ENCODE measurements at regions not wholly inside any gene's neighbourhood (a gene's known extent, or its start where the extent isn't known, plus 50 kb on each side); places are given as distances from the start of the nearest gene placed in this dataset.

GRCh38 chr12:13313886-13314285 lies 117.4 kb downstream of the EMP1 start:
- Histone ChIP-seq H3K4me1 (ENCODE audit: control insufficient read depth in 1 of 2, insufficient read depth in 1 of 2, low read depth in 1 of 2, low read length in 1 of 2) (peaks cover 28 to 56% of the 10 kb centered on the region in 2 experiments), H3K27ac (no peak overlapping the region), H3K27me3 (no peaks in the 10 kb centered on the region), H3K9me3 (no peaks in the 10 kb centered on the region), H3K4me3 (ENCODE audit: low read depth in 1 of 2, low read length in 1 of 2) (no peak overlapping the region), H3K36me3 (no peaks in the 10 kb centered on the region)
- TF ChIP-seq CTCF (IDR thresholded peaks at IDR 0.05) = no peak

GRCh38 chr12:13311551-13311950 lies 115.0 kb downstream of the EMP1 start:
- no peak overlapping the region for H3K4me3 ChIP-seq (ENCODE audit: low read depth in 1 of 2, low read length in 1 of 2)
- H3K27ac ChIP-seq = no peak overlapping the region
- no peaks in the 10 kb centered on the region for H3K27me3 ChIP-seq
- no peaks in the 10 kb centered on the region for H3K36me3 ChIP-seq
- no peak for TF ChIP-seq CTCF (IDR thresholded peaks at IDR 0.05)
- no peaks in the 10 kb centered on the region for H3K9me3 ChIP-seq
- H3K4me1 ChIP-seq (ENCODE audit: control insufficient read depth in 1 of 2, insufficient read depth in 1 of 2, low read depth in 1 of 2, low read length in 1 of 2) = peaks cover 29 to 54% of the 10 kb centered on the region in 2 experiments

GRCh38 chr12:13307143-13307816 lies 110.8 kb downstream of the EMP1 start:
- no peak for TF ChIP-seq CTCF (IDR thresholded peaks at IDR 0.05)
- H3K27ac ChIP-seq = no peak overlapping the region
- peaks cover 14% of the 10 kb centered on the region for H3K27me3 ChIP-seq
- peaks cover 19 to 45% of the 10 kb centered on the region in 2 experiments for H3K4me1 ChIP-seq (ENCODE audit: control insufficient read depth in 1 of 2, insufficient read depth in 1 of 2, low read depth in 1 of 2, low read length in 1 of 2)
- no peaks in the 10 kb centered on the region for H3K9me3 ChIP-seq
- no peak overlapping the region for H3K4me3 ChIP-seq (ENCODE audit: low read depth in 1 of 2, low read length in 1 of 2)
- no peaks in the 10 kb centered on the region for H3K36me3 ChIP-seq

GRCh38 chr12:13304924-13305323 lies 108.4 kb downstream of the EMP1 start:
- TF ChIP-seq CTCF (IDR thresholded peaks at IDR 0.05) = no peak
- H3K4me3 ChIP-seq (ENCODE audit: low read depth in 1 of 2, low read length in 1 of 2) = no peak overlapping the region
- no peaks in the 10 kb centered on the region for H3K36me3 ChIP-seq
- H3K27ac ChIP-seq = no peak overlapping the region
- H3K4me1 ChIP-seq (ENCODE audit: control insufficient read depth in 1 of 2, insufficient read depth in 1 of 2, low read depth in 1 of 2, low read length in 1 of 2) = peaks cover 10 to 21% of the 10 kb centered on the region in 2 experiments
- peaks cover 14% of the 10 kb centered on the region for H3K27me3 ChIP-seq
- no peaks in the 10 kb centered on the region for H3K9me3 ChIP-seq

- Histone ChIP-seq H3K9me3 (no peaks in the 10 kb centered on the region), H3K4me1 (ENCODE audit: control insufficient read depth in 1 of 2, insufficient read depth in 1 of 2, low read depth in 1 of 2, low read length in 1 of 2) (peaks cover 21 to 23% of the 10 kb centered on the region in 2 experiments), H3K36me3 (no peaks in the 10 kb centered on the region), H3K27me3 (peaks cover 12% of the 10 kb centered on the region), H3K27ac (no peak overlapping the region), H3K4me3 (ENCODE audit: low read depth in 1 of 2, low read length in 1 of 2) (no peak overlapping the region)
- no peak for TF ChIP-seq CTCF (IDR thresholded peaks at IDR 0.05)
These were observed 102.9 kb downstream of the EMP1 start for GRCh38 chr12:13299457-13299856.
